ENCODE measurements at regions not wholly inside any gene's neighbourhood (a gene's known extent, or its start where the extent isn't known, plus 50 kb on each side); places are given as distances from the start of the nearest gene placed in this dataset.
"Not testable (repeated sequence)": the region's sequence is repeated elsewhere in the genome, so short reads cannot be mapped to it uniquely, and the experiment has no call there.

GRCh38 chr17:34012709-34013375 lies 242.2 kb upstream of the CCL2 start:
- no peak overlapping the region for H3K4me3 ChIP-seq (replicated peaks in 1 of 3)
- no peaks in the 10 kb centered on the region for H3K4me1 ChIP-seq
- no peaks in the 10 kb centered on the region for H3K36me3 ChIP-seq
- H3K27me3 ChIP-seq: no peaks in the 10 kb centered on the region
- H3K27ac ChIP-seq: no peak overlapping the region
- 70 to 77% methylated on average over 5 of the region's 5 CpGs for WGBS, 2 donors
- no peak for DNase-seq
- TF ChIP-seq, protein P1, sequence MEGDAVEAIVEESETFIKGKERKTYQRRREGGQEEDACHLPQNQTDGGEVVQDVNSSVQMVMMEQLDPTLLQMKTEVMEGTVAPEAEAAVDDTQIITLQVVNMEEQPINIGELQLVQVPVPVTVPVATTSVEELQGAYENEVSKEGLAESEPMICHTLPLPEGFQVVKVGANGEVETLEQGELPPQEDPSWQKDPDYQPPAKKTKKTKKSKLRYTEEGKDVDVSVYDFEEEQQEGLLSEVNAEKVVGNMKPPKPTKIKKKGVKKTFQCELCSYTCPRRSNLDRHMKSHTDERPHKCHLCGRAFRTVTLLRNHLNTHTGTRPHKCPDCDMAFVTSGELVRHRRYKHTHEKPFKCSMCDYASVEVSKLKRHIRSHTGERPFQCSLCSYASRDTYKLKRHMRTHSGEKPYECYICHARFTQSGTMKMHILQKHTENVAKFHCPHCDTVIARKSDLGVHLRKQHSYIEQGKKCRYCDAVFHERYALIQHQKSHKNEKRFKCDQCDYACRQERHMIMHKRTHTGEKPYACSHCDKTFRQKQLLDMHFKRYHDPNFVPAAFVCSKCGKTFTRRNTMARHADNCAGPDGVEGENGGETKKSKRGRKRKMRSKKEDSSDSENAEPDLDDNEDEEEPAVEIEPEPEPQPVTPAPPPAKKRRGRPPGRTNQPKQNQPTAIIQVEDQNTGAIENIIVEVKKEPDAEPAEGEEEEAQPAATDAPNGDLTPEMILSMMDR (IDR thresholded peaks at IDR 0.05): no peak
- TF ChIP-seq POLR2A (IDR thresholded peaks at IDR 0.05): no peak
- intact Hi-C loops (cut with DNase I): no loop called here
- no peaks in the 10 kb centered on the region for H3K9me3 ChIP-seq

GRCh38 chr17:34015253-34015652 lies 239.8 kb upstream of the CCL2 start:
- Histone ChIP-seq H3K27me3 (no peaks in the 10 kb centered on the region), H3K4me3 (replicated peaks in 1 of 3) (no peak overlapping the region), H3K9me3 (no peaks in the 10 kb centered on the region), H3K4me1 (no peaks in the 10 kb centered on the region), H3K27ac (no peak overlapping the region), H3K36me3 (no peaks in the 10 kb centered on the region)
- intact Hi-C loops (cut with DNase I): no loop called here
- DNase-seq: no peak
- TF ChIP-seq, protein P1 (IDR thresholded peaks at IDR 0.05): no peak
- TF ChIP-seq POLR2A (IDR thresholded peaks at IDR 0.05): no peak
- 79 to 89% methylated on average over 2 of the region's 2 CpGs for WGBS, 2 donors

- 53 to 58% methylated on average over 4 of the region's 4 CpGs for WGBS, 2 donors
- intact Hi-C loops (cut with DNase I): no loop called here
Measured at GRCh38 chr17:34024386-34024785, 230.7 kb upstream of the CCL2 start.

GRCh38 chr17:34024806-34025551 lies 230.1 kb upstream of the CCL2 start:
- no peak overlapping the region for H3K4me3 ChIP-seq (replicated peaks in 1 of 3)
- no peak overlapping the region for H3K27ac ChIP-seq
- WGBS, 2 donors: 28 to 42% methylated on average over 2 of the region's 2 CpGs
- no peaks in the 10 kb centered on the region for H3K4me1 ChIP-seq
- TF ChIP-seq, protein P1 (IDR thresholded peaks at IDR 0.05): no peak
- no peak for TF ChIP-seq POLR2A (IDR thresholded peaks at IDR 0.05)
- no peaks in the 10 kb centered on the region for H3K36me3 ChIP-seq
- no peak for DNase-seq
- no peaks in the 10 kb centered on the region for H3K27me3 ChIP-seq
- intact Hi-C loops (cut with DNase I): no loop called here
- H3K9me3 ChIP-seq: no peaks in the 10 kb centered on the region

More at GRCh38 chr17:34024386-34024785, 230.7 kb upstream of the CCL2 start:
- TF ChIP-seq, protein P1 (IDR thresholded peaks at IDR 0.05): no peak
- TF ChIP-seq POLR2A (IDR thresholded peaks at IDR 0.05): no peak
- H3K27me3 ChIP-seq: no peaks in the 10 kb centered on the region
- no peaks in the 10 kb centered on the region for H3K4me1 ChIP-seq
- no peaks in the 10 kb centered on the region for H3K36me3 ChIP-seq
- no peak for DNase-seq
- no peaks in the 10 kb centered on the region for H3K9me3 ChIP-seq
- H3K27ac ChIP-seq: no peak overlapping the region
- H3K4me3 ChIP-seq (replicated peaks in 1 of 3): no peak overlapping the region

DNA sequence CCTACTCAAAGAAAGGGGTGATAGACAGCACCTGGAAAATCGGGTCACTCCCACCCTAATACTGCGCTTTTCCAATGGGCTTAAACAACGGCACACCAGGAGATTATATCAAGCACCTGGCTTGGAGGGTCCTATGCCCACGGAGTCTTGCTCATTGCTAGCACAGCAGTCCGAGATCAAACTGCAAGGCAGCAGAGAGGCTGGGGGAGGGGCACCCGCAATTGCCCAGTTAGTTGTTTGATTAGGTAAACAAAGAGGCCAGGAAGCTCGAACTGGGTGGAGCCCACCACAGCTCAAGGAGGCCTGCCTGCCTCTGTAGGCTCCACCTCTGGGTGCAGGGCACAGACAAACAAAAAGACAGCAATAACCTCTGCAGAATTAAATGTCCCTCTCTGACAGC lies 224.5 kb upstream of the CCL2 start:
- DNase-seq; H3K27ac ChIP-seq; H3K4me1 ChIP-seq; H3K27me3 ChIP-seq; H3K9me3 ChIP-seq; H3K4me3 ChIP-seq (replicated peaks in 1 of 3); intact Hi-C loops (cut with DNase I); H3K36me3 ChIP-seq: not testable (repeated sequence)
- 68 to 71% methylated on average over 7 of the region's 7 CpGs for WGBS, 2 donors

DNA sequence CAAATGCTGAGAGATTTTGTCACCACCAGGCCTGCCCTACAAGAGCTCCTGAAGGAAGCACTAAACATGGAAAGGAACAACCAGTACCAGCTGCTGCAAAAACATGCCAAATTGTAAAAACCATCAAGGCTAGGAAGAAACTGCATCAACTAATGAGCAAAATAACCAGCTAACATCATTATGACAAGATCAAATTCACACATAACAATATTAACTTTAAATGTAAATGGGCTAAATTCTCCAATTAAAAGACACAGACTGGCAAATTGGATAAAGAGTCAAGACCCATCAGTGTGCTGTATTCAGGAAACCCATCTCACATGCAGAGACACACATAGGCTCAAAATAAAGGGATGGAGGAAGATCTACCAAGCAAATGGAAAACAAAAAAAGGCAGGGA lies 222.8 kb upstream of the CCL2 start:
- H3K36me3 ChIP-seq; H3K4me3 ChIP-seq (replicated peaks in 1 of 3); H3K4me1 ChIP-seq; H3K27me3 ChIP-seq; H3K27ac ChIP-seq; DNase-seq; intact Hi-C loops (cut with DNase I); H3K9me3 ChIP-seq: not testable (repeated sequence)

- H3K36me3 ChIP-seq; DNase-seq; H3K9me3 ChIP-seq; H3K4me1 ChIP-seq; H3K27ac ChIP-seq; intact Hi-C loops (cut with DNase I); H3K4me3 ChIP-seq (replicated peaks in 1 of 3); H3K27me3 ChIP-seq: not testable (repeated sequence)
- 72 to 82% methylated on average over 9 of the region's 9 CpGs for WGBS, 2 donors
Measured at GRCh38 chr17:34038786-34039185, 216.3 kb upstream of the CCL2 start.

DNA sequence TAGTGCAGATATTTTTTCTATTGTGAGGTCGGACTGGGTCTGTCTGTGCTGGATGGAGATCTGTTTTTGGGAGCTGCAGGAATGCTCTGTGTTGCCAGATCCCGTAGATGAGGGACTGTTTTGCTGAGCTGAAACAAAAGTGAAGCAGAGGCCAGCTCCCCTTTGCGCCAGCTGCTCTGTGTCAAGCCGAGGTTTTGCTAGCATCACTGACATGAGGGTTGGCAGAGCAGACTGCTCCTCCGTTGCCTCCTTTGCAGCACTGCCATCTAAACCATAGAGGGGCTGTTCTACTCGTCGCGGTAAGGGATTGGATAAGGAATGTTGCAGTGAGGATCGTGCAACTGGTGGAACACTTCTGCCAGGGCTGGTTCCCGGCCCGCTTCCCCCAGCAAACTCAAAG lies 215.9 kb upstream of the CCL2 start:
- WGBS, 2 donors: 82 to 83% methylated on average over 11 of the region's 11 CpGs
- H3K4me3 ChIP-seq (replicated peaks in 1 of 3); H3K36me3 ChIP-seq; H3K27me3 ChIP-seq; intact Hi-C loops (cut with DNase I); H3K27ac ChIP-seq; H3K9me3 ChIP-seq; H3K4me1 ChIP-seq; DNase-seq: not testable (repeated sequence)
